Stimulated activated CD4-positive, alpha-beta T cell treated with anti-CD3 and anti-CD28 coated beads, Interleukin-12 subunit alpha, Interleukin-12 subunit beta, amount 100 ng/mL, for 48 hours (primary cell): ENCODE measurements at regions not wholly inside any gene's neighbourhood (a gene's known extent, or its start where the extent isn't known, plus 50 kb on each side); places are given as distances from the start of the nearest gene placed in this dataset.
A peak's percentile ranks its signal among the peaks of the same experiment; 100 is the strongest.
"Not testable (repeated sequence)": the region's sequence is repeated elsewhere in the genome, so short reads cannot be mapped to it uniquely, and the experiment has no call there.

Source experiments
- DNase-seq, 3 donors: peaks; one replicate each; pipeline ENCODE4 v3.0.0-alpha.2; 2020; ENCODE audit warnings: low read depth in 2 of 3, low spot score in 1 of 3

DNA sequence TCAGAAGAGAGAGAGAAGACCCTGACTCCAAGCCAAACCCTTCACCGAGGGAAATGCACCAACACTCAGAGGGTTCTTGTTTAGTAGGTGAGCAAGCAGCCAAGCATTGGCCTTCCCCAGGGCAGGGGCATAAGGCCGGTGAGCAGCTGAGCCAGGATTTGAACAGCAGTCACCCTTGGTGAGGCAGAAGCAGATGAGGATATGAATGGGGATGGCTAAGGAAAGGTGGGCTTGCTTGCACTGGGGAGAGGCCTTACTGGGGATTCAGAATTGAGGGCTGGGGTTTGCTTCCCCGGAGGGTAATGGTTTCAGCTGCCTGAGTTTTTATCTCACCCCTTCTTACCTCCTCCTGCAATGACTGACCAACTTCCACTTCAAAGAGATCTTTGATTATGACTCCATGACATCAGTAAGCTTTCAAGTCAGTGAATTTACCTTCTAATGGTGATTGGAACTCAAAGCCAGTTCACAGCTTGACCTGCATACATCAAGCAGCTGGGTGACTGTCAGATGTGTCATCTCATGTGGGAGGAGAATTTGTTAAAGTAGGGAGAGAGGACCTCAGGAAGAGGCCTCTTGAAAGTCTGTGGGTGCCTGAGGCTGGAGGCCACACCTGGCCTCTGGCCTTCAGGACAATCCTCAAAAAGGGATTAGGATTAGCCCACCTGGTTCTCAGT is 114.5 kb upstream of the PLGLB2 start:
- not testable (repeated sequence) for DNase-seq

DNA sequence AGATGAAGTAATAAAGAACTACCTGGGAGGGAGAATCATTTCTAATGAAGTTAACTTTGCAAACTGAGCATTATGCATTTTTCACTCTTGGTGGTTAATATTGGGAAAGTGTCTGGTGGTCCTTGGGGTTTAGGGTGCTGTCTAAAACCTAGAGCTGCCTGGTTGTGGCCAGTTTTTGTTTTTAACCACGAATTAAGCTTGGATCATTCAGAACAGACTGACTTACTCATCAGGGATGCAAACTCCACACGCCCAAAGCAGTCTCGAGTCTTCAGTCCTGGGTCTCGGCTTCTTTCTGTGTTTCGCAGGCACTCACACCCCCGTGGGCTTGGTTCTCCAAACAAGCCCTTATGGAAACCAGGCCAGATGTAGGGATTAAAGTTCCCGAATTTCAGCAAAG is 113.8 kb upstream of the PLGLB2 start:
- not testable (repeated sequence) for DNase-seq

DNA sequence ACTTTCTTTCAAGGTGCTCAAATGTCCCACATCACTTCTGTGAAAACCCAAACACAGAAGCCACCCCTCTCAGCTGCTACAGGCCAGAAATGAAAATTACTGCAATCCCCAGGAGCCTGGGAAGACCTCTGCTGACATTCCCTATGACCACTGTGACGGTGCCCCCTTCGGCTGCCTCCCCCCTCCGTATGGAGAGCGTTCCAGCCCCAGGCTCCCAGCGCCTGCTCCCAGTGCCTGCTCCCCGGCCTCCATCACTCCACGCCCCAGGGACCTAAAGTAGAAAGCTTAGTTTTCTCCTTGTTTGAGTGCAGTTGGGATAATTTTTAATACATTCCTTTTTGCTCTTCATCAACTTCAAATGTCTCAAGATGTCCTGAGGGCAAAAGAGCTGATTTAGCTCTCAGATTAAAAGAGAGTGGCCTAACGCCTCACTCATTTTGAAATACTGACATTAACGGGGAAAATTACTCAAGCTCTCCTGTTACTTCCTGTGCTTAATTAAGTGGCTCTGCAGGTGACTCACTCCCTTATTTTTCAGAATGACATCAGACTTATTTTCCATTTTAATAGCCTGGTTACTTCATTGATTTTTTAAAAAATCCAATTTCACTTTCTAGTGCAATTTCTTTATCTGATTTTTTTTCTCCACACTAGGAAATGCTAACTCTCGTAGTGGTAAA is 112.8 kb upstream of the PLGLB2 start:
- peak in 1 of 3 donors; percentile 13 for DNase-seq

DNA sequence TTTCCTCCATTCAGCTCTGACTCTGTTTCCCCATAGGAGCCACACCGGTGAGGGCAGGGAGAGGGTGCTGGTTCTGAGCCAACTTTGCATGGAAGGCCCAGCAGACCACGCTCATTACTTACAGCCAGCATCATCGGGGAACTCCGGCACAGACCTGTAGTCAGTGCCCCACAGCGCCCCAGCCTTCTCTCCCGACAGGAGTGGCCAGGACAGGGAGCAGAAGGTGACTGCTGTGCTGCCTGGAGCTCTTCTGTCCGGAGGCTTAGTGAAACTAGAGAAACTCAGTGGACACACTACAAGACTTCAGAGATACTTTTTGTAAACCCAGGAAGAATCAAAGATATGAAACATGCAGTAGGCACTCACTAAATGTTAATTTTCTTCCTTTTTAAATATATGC is 111.6 kb upstream of the PLGLB2 start:
- not testable (repeated sequence) for DNase-seq

DNA sequence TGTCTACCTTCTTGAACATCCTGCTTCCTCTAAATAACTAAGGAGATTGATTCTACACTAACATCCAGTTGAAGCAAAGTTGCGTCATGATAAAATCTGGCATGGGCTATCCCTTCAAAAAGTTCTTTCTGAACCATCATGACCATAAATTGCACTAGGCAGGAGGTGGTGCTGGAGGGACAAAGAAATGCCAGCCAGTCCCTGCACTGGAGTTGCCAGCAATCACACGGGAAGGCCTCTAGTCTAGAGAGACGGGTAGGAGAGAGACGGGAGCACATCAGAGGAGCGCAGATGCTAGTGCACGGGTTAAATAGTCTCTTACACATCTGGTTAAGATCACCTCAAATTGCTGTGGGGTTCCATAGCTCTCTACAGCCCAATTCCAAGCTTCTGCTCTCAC is 111.2 kb upstream of the PLGLB2 start:
- not testable (repeated sequence) for DNase-seq

DNA sequence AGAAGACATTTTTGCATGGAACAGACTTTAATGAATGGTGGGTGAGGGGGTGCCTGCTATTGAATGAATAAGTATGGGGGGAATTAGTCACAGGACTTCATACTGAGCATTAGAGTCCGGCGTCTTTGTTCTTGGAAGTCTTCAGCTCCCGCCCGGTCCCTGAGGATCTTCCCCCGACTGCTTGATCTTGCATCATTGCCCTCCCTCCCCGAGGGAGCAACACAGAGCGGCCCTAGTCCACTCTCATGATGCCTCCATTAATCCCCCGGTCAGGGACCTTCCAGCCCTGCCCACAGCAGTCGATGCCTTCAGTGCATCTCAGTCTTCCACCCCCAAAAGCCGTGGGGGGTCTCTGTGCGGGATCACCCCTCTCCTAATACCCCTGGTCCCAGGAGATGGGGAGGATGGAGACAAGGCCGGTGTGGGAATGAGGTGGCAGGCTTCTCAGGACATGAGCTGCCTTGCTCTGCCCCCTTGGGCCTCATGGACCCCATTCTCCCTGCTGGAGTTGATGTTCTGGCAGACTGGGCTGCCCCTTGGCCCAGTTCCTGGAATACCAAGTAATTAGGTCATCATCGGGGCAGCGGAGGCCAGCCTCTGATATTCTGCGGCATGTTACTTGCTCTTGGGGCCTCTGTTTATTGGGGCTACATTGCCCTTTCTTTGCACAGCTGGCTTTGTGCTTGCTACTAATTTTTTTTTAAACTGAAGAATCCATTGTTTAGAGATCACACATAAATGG is 110.5 kb upstream of the PLGLB2 start:
- DNase-seq = not testable (repeated sequence)

DNA sequence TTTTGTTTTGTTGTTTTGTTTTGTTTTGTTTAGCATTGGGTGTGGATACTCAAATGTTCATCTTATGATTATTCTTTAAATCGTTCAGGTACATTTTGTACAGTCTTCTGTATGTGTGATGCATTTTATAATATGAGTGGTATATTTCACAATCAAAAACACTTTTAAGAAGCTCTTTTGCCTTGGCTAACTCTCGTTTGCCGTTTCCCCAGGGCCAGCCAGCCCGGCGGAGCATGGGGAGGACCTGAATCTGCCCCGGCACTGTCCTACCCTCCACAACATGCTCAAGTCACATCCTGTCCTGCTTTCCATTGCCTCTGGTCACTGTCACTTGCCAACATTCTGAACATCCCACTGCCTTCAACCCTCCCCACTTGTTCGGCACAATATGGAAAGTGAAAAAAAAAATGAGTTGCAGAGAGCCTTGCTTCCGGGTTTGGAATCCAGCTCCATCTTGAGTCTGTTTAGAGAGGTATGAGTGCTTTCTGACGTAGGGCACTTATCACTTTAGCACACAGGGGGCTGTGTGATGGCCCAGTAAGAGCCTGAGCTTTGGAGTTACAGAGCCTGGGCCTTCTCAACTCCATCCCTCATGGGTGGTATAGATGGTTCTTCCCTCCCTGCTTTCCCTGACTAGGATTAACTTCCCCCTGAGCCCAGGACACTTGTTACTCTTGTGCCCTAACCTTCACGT is 109.6 kb upstream of the PLGLB2 start:
- DNase-seq = not testable (repeated sequence)

DNA sequence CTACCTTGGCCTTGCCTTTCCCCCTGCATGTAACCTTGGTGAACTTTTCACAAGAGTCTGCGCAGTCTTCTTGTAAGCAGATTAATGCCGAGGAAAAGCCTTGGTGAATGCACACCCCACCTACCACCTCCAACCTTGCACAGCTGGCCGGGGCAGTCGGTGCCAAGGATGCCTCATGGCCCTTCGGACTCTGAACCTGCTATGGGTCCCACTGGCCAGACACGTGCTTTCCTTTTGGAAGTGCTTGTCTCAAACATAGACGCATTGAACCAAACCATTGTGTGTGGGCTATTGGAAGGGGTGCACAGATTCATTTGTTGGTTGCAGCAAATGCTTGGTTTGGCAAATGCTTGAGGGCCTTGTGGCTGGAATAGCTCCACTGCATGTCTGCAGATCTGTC is 109.0 kb upstream of the PLGLB2 start:
- DNase-seq = not testable (repeated sequence)

DNA sequence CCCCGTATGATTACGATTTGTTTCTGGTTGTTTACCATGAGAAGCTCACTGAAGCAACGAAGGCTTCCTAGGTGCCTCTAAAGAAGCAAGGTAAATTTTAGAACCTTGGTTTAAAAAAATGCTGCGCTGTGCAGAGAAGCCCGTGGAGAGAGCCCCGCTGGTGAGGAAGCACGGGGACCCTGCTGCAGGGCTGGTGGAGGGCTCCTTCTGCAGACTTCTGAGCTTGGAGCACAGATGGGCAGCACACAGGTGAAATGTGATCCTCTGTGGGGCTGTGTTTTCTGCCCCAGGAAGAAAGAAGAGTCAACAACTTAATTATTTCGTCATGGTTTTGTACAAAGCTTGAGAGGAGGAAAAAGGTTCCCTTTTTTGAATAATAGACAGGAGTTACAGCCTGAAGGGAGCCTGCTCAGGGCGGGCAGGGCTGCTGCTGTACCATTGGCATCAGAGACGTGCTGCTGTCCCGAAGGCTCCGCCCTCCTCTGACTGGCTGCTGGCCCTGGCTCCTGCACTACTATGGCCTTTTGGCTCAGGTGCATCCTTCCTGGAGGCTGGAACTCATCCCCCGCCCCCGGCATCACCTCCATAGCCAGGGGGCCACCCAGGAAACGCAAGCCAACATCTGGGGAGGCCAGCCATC is 108.0 kb upstream of the PLGLB2 start:
- not testable (repeated sequence) for DNase-seq

DNA sequence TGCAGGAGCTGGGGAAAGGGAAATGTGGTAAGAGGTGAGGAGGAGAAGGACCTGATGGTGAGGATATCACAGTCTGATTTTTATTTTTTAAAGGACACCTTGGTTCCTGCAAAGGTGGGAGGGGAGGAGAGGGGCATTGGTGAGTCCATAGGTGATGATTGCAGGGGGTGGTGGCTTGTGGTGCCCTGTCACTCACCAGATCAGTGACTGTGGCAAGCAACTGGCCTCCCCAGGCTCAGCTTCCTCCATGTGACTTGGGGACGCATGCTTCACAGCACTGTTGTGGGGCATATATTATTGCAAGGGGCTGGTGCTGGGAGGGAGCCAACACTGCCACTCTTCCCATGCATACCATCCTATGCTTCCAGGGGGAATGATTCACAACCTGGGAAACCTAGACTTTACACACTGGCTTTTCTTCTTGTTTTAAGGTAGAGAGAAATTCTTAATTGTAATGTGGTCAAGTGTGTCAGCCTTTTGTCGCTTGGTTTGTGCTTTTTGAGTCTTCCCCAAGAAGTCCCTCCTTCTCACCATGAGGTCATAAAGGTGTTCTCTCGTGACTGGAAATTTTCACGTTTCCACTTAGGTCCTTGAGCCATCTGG is 106.8 kb upstream of the PLGLB2 start:
- DNase-seq = not testable (repeated sequence)

DNA sequence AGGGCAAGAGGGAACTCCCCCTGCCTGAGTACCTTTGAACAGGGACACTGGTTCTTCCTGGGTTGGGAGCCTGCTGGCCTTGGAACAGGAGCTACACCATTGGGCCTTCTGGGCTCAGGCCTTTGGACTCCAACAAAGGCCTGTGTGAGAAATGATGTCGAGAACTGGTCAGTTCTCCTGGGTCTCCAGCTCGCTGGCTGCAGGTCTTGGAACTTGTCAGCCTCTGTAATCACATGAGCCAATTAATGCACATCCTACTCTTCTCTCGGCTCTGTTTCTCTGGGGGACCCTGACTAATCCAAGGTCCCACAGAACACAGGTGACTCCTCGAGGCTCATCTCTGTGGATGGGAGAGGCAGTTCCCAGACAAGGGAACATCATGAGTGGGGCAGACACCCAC is 104.7 kb upstream of the PLGLB2 start:
- DNase-seq = not testable (repeated sequence)

DNA sequence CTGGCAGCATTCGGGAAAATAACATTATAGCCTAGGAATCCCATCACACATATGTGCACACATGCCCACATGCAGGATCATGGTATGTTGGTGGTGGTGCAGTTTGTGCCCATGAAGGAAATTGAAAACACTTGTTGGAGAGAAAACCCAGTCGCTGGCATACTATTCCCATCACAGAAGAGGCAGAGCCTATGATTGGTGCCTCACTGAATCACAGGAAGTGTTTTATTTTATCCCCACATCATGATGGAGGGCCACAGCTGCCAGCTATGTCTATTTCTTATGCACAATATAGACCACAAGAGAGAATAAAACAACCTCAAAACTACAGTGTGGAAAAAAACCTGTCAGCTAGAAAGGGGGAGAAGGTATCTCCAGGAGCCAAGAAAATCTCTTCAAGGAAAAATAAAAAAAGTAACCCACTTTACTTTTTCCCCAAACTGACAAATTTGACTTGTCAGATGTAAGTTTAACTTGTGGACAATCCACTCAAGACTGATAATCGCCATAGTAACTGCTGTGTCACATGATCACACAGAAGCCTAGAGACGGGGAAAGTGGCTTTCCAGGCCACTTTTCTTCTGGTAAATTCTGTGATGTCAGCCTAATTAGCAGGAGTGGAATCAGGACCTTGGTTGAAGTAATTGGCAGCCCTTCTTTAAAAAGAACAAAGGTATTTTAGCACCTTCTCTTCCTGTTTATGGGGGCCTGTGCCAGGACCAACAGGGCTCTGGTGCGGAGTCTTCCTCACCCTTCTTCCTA is 100.0 kb upstream of the PLGLB2 start:
- not testable (repeated sequence) for DNase-seq

DNA sequence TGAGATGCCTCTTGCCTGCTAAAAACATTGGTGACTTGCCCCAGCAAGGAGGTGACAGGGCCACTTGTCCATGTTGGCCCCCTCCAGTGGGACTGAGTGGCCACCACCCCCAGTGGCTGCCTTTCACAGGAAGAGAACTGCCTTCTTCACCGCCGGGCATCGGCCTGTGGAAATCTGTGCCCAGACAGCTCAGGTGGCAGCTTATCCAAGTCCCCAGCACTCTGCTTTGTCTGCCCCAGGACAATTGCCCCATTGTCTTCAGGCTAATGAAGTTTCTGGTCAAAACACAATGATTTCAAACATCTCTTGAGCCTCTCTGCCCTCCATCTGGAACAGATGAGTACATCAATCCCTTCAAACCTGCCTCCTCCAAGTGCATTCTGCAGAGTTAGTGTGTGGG is 99.1 kb upstream of the PLGLB2 start:
- not testable (repeated sequence) for DNase-seq

DNA sequence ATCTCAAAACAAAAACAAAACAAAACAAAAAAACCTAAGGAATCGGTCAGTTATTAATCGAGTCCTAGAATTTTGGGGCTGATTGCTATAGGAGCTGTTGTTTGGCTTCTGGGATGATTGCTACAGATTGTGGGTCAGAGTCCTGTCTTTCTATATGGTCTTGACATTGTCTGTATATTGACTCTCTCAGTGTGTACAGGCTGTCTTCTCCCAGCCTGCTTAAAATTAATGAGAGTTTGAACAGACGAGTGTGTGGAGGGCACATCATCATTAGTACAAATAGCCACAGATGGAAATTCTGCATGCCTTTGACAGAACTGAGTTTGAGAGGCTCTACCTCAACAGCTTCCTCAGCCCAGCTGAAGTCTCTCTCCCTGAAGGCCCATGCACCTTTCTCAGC is 98.0 kb upstream of the PLGLB2 start:
- DNase-seq = not testable (repeated sequence)

DNA sequence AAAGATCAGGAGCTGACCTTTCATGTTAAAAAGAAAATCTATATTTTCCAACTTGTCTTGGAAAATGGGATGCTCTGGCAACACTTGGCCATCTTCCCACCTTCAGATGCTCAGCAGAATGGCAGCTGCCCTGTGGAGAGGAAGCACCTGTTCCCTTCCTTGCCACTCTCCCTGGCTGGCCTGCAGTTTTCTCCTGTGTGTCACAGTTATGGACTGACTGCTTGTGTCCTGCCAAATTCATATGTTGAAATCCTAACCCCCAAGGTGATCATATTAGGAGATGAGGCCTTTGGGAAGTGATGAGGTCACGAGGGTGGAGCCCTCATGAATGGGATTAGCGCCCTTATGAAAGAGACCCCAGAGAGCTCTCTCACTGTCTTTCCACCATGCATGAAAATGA is 97.0 kb upstream of the PLGLB2 start:
- DNase-seq = not testable (repeated sequence)

DNA sequence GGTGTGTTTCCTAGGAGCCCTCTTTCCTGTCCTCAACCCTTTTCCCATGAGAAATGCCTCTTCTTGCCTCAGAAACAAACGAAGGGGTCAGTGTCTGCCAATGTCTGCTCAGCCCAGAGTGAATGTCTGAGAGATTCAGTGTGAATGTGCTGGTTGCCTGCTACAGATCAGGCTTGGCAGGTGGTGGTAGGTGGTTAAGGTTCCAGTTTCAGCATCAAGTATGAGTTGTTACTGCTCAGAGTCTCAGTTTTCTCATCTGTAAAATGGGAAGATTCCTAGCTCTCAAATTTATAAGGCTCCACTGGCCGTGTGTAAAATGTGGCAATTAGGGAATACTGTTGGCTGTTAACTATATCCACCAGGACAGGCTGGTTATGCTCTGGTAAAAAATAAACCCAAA is 96.3 kb upstream of the PLGLB2 start:
- DNase-seq = not testable (repeated sequence)

DNA sequence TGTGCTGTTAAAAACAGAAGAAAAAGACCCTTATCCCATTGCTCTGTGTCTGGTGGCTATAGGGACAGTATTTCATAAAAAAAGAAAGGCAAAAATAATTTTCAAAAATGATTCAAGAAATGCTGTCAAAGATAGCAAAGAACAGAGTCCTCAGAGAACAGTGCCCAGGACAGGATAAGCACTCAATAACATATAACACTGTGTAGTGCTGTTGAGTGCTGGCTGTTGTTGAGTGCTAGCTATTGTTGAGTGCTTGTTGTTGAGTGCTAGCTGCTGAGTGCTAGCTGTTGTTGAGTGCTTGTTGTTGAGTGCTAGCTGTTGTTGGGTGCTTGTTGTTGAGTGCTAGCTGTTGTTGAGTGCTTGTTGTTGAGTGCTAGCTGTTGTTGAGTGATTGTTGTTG is 94.5 kb upstream of the PLGLB2 start:
- DNase-seq = not testable (repeated sequence)

DNA sequence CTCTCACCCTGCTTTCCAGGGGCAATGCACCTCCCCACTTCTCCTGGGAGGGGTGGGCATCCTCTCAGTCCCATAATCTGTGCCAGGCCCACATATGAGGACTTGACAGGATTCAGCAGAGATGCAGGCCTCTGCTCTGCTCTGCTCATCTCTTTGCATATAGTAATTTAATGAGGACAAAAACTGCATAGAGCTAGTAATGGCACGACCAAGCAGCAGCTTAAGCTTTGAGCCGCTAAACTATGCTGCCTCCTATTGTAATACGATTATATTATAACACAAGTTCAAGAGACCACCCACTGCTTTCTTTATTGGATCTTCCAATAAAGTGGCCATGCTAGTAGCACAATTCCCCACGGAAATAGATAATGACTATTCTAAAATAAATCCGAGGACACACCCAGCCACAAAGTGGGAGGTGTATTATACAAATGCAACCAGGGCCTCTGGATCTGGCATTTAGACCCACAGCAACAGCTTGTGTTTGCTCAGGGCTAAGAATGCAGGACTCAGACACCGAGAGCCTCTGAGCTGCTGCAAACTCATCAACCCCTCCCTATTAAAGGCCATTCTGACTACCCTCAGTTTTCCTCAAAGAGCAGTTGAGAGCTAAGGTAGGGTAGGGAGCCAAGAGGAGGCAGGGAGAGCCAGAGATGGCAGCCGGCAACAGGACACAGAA is 93.6 kb upstream of the PLGLB2 start:
- not testable (repeated sequence) for DNase-seq

DNA sequence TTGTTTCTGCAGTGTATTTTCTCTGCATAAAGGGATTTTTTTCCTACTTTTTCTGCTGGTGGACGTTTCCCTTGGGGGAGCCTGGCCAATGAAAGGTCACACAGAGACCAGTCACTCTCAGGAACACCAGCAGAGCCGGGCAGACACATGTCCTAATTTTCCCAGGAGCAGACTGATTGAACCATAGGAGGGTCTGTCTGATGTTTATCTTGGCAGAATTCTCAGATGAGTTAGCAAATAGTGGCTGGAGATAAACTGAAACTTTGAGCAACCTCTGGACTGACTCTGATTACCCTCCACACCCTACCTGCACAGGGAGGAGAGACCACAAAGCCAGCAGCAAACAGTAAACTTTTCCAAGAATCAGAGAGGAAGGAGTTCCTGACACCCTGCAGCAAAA is 90.0 kb upstream of the PLGLB2 start:
- not testable (repeated sequence) for DNase-seq
